Ishikawa (cell line): ENCODE measurements at regions not wholly inside any gene's neighbourhood (a gene's known extent, or its start where the extent isn't known, plus 50 kb on each side); places are given as distances from the start of the nearest gene placed in this dataset.

Experiments
- CEBPB ChIP-seq: IDR thresholded peaks from 2 replicates; pipeline ENCODE4 v1.6.1; 2012
- CREB1 ChIP-seq: IDR thresholded peaks from 2 replicates; pipeline ENCODE4 v1.6.1; 2012; ENCODE audit warnings: low read depth
- EGR1 ChIP-seq: IDR thresholded peaks from 2 replicates; pipeline ENCODE4 v1.6.1; 2012
- EP300 ChIP-seq: IDR thresholded peaks from 2 replicates; pipeline ENCODE4 v1.6.1; 2012; ENCODE audit warnings: borderline replicate concordance
- FOXM1 ChIP-seq: IDR thresholded peaks from 2 replicates; pipeline ENCODE4 v1.6.1; 2012; ENCODE audit warnings: low read depth, borderline replicate concordance
- NFIC ChIP-seq: IDR thresholded peaks from 2 replicates; pipeline ENCODE4 v1.6.1; 2012
- RAD21 ChIP-seq: IDR thresholded peaks from 2 replicates; pipeline ENCODE4 v1.6.1; 2012; ENCODE audit warnings: low read depth
- TAF1 ChIP-seq: IDR thresholded peaks from 2 replicates; pipeline ENCODE4 v1.6.1; 2012; ENCODE audit warnings: low read depth, mild to moderate bottlenecking
- TCF12 ChIP-seq: IDR thresholded peaks from 2 replicates; pipeline ENCODE4 v1.6.1; 2012; ENCODE audit warnings: low read depth
- TEAD4 ChIP-seq: IDR thresholded peaks from 2 replicates; pipeline ENCODE4 v1.6.1; 2012
- YY1 ChIP-seq: IDR thresholded peaks from 2 replicates; pipeline ENCODE4 v1.6.1; 2012; ENCODE audit warnings: low read depth
- ZBTB7A ChIP-seq: IDR thresholded peaks from 2 replicates; pipeline ENCODE4 v1.6.1; 2012; ENCODE audit warnings: low read depth
- TF ChIP-seq, protein P1 (sequence below): IDR thresholded peaks from 2 replicates; pipeline ENCODE4 v1.6.1; 2012; ENCODE audit warnings: low read depth, mild to moderate bottlenecking
- TF ChIP-seq, protein P2 (sequence below): IDR thresholded peaks from 2 replicates; pipeline ENCODE4 v1.6.1; 2012
- TF ChIP-seq, protein P3 (sequence below): IDR thresholded peaks from 2 replicates; pipeline ENCODE4 v1.6.1; 2012

DNA sequence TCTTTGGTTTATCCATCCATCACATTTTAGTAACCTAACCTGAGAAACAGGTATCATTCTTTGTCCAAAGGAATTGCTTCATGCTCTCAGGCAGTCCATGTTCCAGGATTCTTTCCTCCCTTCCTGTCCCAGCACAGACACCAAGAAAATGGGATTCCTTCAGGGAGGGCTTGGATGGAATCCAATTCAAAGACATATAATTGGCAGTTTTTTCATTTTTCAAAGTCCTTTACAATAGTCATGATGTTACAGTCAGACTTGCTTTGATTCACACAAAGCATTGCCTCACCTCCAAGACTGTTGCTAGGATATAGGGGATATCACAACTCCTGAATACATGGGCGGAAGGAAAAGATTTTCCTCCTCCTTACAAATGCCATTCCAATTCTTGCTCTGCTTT is 241.4 kb upstream of the ACVR2A start:
- TF ChIP-seq TCF12 (no peak), EP300 (no peak), TAF1 (no peak), CREB1 (no peak), EGR1 (no peak), YY1 (no peak), RAD21 (no peak), TEAD4 (no peak), FOXM1 (no peak), NFIC (no peak)
- TF ChIP-seq, protein P1, sequence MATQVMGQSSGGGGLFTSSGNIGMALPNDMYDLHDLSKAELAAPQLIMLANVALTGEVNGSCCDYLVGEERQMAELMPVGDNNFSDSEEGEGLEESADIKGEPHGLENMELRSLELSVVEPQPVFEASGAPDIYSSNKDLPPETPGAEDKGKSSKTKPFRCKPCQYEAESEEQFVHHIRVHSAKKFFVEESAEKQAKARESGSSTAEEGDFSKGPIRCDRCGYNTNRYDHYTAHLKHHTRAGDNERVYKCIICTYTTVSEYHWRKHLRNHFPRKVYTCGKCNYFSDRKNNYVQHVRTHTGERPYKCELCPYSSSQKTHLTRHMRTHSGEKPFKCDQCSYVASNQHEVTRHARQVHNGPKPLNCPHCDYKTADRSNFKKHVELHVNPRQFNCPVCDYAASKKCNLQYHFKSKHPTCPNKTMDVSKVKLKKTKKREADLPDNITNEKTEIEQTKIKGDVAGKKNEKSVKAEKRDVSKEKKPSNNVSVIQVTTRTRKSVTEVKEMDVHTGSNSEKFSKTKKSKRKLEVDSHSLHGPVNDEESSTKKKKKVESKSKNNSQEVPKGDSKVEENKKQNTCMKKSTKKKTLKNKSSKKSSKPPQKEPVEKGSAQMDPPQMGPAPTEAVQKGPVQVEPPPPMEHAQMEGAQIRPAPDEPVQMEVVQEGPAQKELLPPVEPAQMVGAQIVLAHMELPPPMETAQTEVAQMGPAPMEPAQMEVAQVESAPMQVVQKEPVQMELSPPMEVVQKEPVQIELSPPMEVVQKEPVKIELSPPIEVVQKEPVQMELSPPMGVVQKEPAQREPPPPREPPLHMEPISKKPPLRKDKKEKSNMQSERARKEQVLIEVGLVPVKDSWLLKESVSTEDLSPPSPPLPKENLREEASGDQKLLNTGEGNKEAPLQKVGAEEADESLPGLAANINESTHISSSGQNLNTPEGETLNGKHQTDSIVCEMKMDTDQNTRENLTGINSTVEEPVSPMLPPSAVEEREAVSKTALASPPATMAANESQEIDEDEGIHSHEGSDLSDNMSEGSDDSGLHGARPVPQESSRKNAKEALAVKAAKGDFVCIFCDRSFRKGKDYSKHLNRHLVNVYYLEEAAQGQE = no peak
- TF ChIP-seq, protein P2, sequence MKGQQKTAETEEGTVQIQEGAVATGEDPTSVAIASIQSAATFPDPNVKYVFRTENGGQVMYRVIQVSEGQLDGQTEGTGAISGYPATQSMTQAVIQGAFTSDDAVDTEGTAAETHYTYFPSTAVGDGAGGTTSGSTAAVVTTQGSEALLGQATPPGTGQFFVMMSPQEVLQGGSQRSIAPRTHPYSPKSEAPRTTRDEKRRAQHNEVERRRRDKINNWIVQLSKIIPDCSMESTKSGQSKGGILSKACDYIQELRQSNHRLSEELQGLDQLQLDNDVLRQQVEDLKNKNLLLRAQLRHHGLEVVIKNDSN = no peak

DNA sequence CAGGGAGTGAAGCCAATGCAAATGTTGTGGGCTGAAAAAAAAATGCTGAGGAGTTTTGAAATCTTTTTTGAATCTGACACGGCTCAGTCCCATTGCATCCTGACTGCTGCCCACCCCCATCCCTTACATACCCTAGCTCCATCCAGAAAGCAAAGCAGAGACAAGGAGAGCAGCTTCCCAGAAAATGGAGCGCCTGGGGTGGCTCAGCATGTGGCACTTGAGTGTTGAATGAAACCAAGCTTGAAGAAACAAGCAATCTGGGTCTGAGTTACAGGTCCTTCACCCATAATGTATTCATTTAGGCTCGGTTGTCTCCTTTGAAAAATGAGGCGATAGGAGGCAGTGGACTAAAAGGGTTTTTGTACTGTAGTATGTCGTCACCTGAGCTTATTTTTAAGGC is 244.2 kb upstream of the ACVR2A start:
- TF ChIP-seq NFIC (no peak), FOXM1 (no peak), RAD21 (no peak), TAF1 (no peak), TEAD4 (no peak), TCF12 (no peak), CEBPB (no peak), YY1 (no peak), EP300 (no peak), CREB1 (no peak), ZBTB7A (no peak), EGR1 (no peak)
- TF ChIP-seq, protein P3, sequence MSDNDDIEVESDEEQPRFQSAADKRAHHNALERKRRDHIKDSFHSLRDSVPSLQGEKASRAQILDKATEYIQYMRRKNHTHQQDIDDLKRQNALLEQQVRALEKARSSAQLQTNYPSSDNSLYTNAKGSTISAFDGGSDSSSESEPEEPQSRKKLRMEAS = no peak
- TF ChIP-seq, protein P2 = no peak
- TF ChIP-seq, protein P1 = no peak

DNA sequence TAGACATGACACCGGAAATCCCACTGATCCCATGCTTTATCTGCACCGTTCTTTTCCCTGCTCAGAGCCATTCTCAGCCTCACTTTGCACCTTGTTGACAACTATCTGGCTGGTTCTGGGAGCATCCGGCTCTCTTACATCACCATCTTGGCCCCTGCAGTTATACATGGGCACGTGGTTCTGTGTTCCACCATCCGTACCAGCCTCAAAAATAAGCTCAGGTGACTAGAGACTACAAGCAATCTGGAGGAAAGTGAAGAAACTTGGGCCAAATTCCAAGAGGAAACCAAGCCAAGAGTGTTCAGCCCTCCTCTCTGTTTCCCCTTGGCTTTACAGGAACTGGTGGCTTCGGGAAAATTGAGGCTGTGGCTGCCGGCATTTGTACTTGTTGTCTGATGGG is 244.6 kb upstream of the ACVR2A start:
- TF ChIP-seq TAF1 (no peak), TEAD4 (no peak)
- TF ChIP-seq, protein P3 = no peak

DNA sequence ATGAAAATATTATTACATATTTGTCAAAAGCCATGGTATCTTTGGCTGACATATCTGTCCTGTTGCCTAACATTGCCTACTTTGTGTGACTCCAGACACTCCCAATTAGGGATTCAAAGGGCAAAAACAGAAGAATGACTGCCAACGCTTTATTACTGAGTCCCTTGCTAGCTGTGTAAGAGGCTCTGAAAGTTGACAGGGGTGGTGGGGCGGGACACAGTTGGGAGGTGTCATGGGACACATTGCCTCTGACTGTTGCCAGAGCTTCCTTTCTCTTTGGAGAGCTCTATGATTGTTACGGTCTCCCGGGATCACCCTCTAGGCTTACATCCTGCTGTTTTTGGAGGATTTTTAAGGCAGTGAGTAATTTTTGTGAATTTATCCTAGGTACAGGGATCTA is 249.6 kb upstream of the ACVR2A start:
- no peak for TF ChIP-seq CEBPB
- TF ChIP-seq, protein P1 = no peak
- no peak for TF ChIP-seq ZBTB7A
- TF ChIP-seq TEAD4 = no peak
- TF ChIP-seq RAD21 = no peak
- TF ChIP-seq TAF1 = no peak
- TF ChIP-seq YY1 = no peak
- TF ChIP-seq EGR1 = no peak
- TF ChIP-seq CREB1 = no peak
- TF ChIP-seq EP300 = no peak
- TF ChIP-seq, protein P2 = no peak
- no peak for TF ChIP-seq TCF12
- TF ChIP-seq FOXM1 = no peak
- no peak for TF ChIP-seq NFIC
